GM12892 (cell line): ENCODE measurements at regions not wholly inside any gene's neighbourhood (a gene's known extent, or its start where the extent isn't known, plus 50 kb on each side); places are given as distances from the start of the nearest gene placed in this dataset.

Experiments
- POLR2A ChIP-seq: IDR thresholded peaks from 2 replicates; pipeline ENCODE4 v1.6.1; 2011; ENCODE audit warnings: low read depth, low read length, control low read depth
- POLR2AphosphoS5 ChIP-seq: IDR thresholded peaks from 2 replicates; pipeline ENCODE4 v1.6.1; 2011; ENCODE audit warnings: low read depth, low read length, control low read depth
- TAF1 ChIP-seq: IDR thresholded peaks from 2 replicates; pipeline ENCODE4 v1.6.1; 2011; ENCODE audit warnings: low read depth, mild to moderate bottlenecking, control low read depth, low read length, borderline replicate concordance

DNA sequence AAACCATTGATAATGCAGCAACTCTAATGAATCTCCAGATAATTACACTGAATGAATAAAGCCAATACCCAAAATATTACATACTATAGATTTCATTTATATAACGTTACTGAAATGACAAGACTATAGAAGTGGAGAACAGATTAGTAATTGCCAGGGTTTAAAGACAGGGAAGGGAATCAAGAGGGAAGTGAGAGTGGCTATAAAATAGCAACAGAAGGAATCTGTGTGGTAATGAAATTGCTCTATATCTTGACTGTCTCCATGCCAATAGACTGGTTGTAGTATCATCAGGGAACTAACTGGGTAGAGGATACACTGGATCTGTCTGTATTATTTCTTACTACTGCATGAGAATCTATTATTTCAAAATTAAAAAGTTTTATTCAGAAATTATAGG lies 396.5 kb upstream of the RPS23 start:
- TF ChIP-seq POLR2A (no peak), POLR2AphosphoS5 (no peak), TAF1 (no peak)
